ENCODE measurements at regions not wholly inside any gene's neighbourhood (a gene's known extent, or its start where the extent isn't known, plus 50 kb on each side); places are given as distances from the start of the nearest gene placed in this dataset.

DNA sequence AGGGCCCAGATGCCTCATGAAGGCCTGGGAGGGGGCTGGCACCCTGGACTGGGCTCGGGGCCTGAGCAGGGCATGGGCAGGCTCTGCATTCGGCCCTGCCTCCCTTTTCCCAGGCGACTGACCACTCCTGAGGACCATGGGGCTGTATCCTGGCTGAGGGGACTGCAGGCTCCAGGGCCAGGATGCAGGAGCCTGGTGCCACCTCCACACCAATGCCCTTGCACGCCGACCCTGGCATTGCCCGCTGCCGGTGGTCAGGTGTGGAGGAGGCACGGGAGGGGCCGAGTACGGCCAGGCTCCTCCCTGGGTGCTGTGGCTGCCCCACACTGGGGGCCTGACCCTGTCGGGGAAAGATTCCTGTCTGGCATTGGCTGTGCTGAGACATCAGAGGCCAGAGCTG is 128.9 kb downstream of the SIK1 start:
- H3K4me1 ChIP-seq, result peaks cover 0 to 9% (median 2%) of the 10 kb centered on the region in 4 donors
- ATAC-seq (ENCODE audit: low FRiP score in 2 of 2) (no peak), DNase-seq (no peak)
- no peaks in the 10 kb centered on the region for H3K27me3 ChIP-seq
- H3K27ac ChIP-seq, result no peak overlapping the region
- TF ChIP-seq POLR2A (IDR thresholded peaks at IDR 0.05), result no peak
- no peak for TF ChIP-seq EP300 (IDR thresholded peaks at IDR 0.05)
- no peak for TF ChIP-seq CTCF (IDR thresholded peaks at IDR 0.05)
- TF ChIP-seq POLR2AphosphoS5 (IDR thresholded peaks at IDR 0.05), result no peak
- H3K36me3 ChIP-seq, result no peaks in the 10 kb centered on the region
- no peak overlapping the region for H3K4me3 ChIP-seq
- WGBS, 2 donors, result 93 to 94% methylated on average over 6 to 11 of the region's 11 CpGs
- H3K9me3 ChIP-seq, result peaks cover 0 to 8% (median 4%) of the 10 kb centered on the region in 4 donors

DNA sequence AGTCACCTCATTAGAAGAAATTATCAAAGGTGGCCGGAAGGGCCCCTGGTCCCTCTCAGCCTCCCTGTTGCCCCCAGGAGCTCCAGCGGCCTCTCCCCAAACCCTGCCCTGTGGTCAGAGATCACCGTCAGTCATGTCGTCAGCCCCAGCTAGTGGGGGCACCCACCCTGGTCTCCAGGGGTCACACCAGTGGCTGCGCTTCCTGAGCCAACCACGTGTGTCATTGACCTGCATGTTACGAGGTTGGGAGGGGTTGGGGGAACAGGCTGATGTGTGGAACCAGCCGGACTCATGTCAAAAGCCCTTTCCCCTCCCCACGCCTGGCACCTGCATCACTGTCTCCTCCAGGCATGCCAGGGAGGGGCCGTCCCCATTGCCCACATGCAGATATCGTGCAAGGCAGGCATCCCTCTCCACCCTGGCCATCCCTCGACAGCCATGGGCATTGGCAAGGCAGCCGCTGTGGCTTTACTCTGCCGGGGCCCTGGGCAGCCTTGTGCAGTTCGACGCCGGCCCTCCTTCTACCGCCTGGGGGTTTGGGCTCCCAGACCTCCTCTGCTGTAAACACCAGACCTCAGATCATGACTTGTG is 128.7 kb downstream of the CRYAA start:
- Histone ChIP-seq H3K4me3 (no peak overlapping the region), H3K9me3 (peaks cover 0 to 8% (median 4%) of the 10 kb centered on the region in 4 donors), H3K4me1 (peaks cover 0 to 9% (median 2%) of the 10 kb centered on the region in 4 donors), H3K27ac (no peak overlapping the region), H3K27me3 (no peaks in the 10 kb centered on the region), H3K36me3 (no peaks in the 10 kb centered on the region)
- ATAC-seq (ENCODE audit: low FRiP score in 2 of 2) (no peak), DNase-seq (no peak)
- whole genome bisulfite sequencing, 2 donors, result 91 to 94% methylated on average over 10 to 18 of the region's 18 CpGs
- no peak for TF ChIP-seq CTCF (IDR thresholded peaks at IDR 0.05)
- no peak for TF ChIP-seq EP300 (IDR thresholded peaks at IDR 0.05)
- no peak for TF ChIP-seq POLR2A (IDR thresholded peaks at IDR 0.05)

DNA sequence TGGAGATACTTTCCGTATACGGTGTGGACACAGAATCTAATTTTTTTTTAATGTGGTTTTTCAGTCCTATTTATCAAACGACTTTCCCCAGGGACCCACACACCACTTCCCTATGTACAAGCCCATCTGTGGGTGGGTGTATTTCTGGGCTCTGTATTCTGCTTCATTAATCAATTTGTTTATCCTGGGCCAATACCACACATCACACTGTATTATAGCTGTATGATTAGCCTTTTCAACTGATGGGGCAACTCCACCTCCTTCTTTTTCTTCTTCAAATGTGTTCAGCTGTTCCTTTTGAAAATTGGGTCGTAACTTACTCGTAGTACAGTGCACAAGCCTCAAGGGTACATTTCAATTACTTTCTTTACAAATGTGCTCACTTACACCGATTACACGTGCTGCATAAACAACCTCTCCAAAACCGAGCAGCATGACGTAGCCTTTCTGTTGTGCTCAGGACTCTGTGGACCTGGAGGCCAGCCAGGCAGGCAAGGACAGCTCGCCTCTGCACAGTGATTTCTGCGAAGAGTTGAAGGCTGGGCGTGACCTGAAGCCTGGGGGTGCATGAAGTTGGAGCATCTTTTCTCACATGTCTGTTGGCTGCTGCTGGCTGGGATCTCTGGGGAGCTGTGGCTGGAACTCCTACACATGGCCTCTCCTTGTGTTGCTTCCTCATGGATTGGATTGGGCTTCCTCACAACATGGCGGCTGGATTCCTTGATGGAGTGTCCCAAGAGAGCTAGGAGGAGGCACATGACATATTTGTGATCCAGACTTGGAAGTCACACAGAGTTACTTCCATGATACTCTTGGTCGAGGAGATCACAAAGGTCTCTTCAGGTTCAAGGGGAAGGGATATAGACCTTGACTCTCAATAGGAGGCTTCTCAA is 126.5 kb downstream of the CRYAA start:
- H3K9me3 ChIP-seq, result peaks cover 0 to 8% (median 4%) of the 10 kb centered on the region in 4 donors
- H3K36me3 ChIP-seq, result no peaks in the 10 kb centered on the region
- ATAC-seq (ENCODE audit: low FRiP score in 2 of 2) (no peak), DNase-seq (no peak)
- no peaks in the 10 kb centered on the region for H3K27me3 ChIP-seq
- H3K27ac ChIP-seq, result no peak overlapping the region
- TF ChIP-seq POLR2AphosphoS5 (IDR thresholded peaks at IDR 0.05), result no peak
- TF ChIP-seq POLR2A (IDR thresholded peaks at IDR 0.05), result no peak
- TF ChIP-seq CTCF (IDR thresholded peaks at IDR 0.05), result no peak
- no peak for TF ChIP-seq EP300 (IDR thresholded peaks at IDR 0.05)
- H3K4me3 ChIP-seq, result no peak overlapping the region
- H3K4me1 ChIP-seq, result peaks cover 0 to 6% (median 0%) of the 10 kb centered on the region in 4 donors
- WGBS, 2 donors, result 81 to 82% methylated on average over 14 of the region's 14 CpGs

DNA sequence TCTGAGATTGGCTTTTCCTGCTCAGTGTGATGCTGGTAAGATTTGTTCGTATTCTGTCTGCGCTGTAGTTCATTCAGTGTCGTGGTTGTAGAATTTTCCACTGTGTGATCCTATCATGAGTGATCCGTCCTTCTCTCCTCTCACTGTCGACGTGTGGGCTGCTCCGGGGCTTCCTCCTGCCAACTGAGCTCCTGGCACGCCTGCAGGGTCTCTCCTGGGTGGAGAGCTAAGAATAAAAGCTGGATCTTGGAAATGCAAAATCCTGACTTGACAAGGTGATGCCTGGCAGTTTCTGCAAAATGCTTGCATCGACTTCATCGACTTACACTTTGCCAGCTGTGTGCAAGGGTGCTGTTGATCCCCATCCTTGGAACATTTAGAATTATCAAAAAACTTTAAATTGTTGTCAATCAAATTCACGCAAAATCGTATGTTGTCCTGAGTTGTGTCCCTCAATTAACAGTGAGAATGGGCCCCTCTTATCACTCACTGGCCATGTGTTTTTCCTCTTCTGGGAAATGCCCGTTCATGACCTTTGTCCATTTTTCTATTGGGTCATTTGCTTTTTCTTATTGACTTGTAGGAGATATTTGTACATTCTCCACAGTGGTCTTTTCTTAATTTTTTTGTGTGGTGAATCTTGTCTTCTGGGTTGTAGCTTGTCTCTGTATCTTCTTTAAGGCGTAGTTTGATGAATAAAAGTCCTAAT is 125.5 kb downstream of the CRYAA start:
- no peak for DNase-seq
- H3K4me3 ChIP-seq, result no peak overlapping the region
- H3K9me3 ChIP-seq, result peaks cover 0 to 12% (median 4%) of the 10 kb centered on the region in 4 donors
- 72 to 78% methylated on average over 14 of the region's 14 CpGs for WGBS, 2 donors
- no peaks in the 10 kb centered on the region for H3K27me3 ChIP-seq
- no peaks in the 10 kb centered on the region for H3K36me3 ChIP-seq
- H3K27ac ChIP-seq, result no peak overlapping the region
- no peak for TF ChIP-seq POLR2AphosphoS5 (IDR thresholded peaks at IDR 0.05)
- no peak for TF ChIP-seq POLR2A (IDR thresholded peaks at IDR 0.05)
- no peak for TF ChIP-seq EP300 (IDR thresholded peaks at IDR 0.05)
- no peak for TF ChIP-seq CTCF (IDR thresholded peaks at IDR 0.05)
- H3K4me1 ChIP-seq, result no peaks in the 10 kb centered on the region
- no peak for ATAC-seq (ENCODE audit: low FRiP score in 2 of 2)
